Osteoblast (primary cell): ENCODE measurements at regions not wholly inside any gene's neighbourhood (a gene's known extent, or its start where the extent isn't known, plus 50 kb on each side); places are given as distances from the start of the nearest gene placed in this dataset.

Experiments used
- DNase-seq: peaks from one replicate; pipeline ENCODE4 v3.0.0; 2011; ENCODE audit warnings: low spot score, mixed read lengths; ENCODE audit not compliant: insufficient read length; ENCODE audit errors: missing footprints
- H2AFZ ChIP-seq: 2 replicates; pipeline ENCODE4 v1.6.0; 2011; ENCODE audit warnings: mild to moderate bottlenecking, low read length
- H3K27ac ChIP-seq: 2 replicates; pipeline ENCODE4 v1.5.1; 2011; ENCODE audit warnings: mild to moderate bottlenecking, low read depth, low read length, moderate library complexity
- H3K27me3 ChIP-seq: 2 replicates; pipeline ENCODE4 v1.6.0; 2012; ENCODE audit warnings: mild to moderate bottlenecking, control low read depth, inconsistent platforms, low read length, moderate library complexity; ENCODE audit not compliant: insufficient read depth
- H3K36me3 ChIP-seq: 2 replicates; pipeline ENCODE4 v1.5.1; 2011; ENCODE audit warnings: mild to moderate bottlenecking, low read length, control low read depth, moderate library complexity; ENCODE audit not compliant: insufficient read depth
- H3K4me1 ChIP-seq: 2 replicates; pipeline ENCODE4 v1.5.1; 2011; ENCODE audit warnings: mild to moderate bottlenecking, low read length, control low read depth, moderate library complexity; ENCODE audit not compliant: insufficient read depth
- H3K4me2 ChIP-seq: 2 replicates; pipeline ENCODE4 v1.6.0; 2011; ENCODE audit warnings: mild to moderate bottlenecking, low read length; ENCODE audit not compliant: insufficient read depth
- H3K4me3 ChIP-seq: fragments of 200-600 bp; sonication (generic); 3 replicates; pipeline ENCODE4 v1.5.1; 2012; ENCODE audit warnings: mild to moderate bottlenecking, low read length, inconsistent platforms; ENCODE audit not compliant: insufficient read depth
- H3K79me2 ChIP-seq: 2 replicates; pipeline ENCODE4 v1.6.0; 2012; ENCODE audit warnings: mild to moderate bottlenecking, low read length, control low read depth, inconsistent platforms; ENCODE audit not compliant: insufficient read depth
- H3K9me3 ChIP-seq: 2 replicates; pipeline ENCODE4 v1.5.1; 2011; ENCODE audit warnings: low read depth, low read length, control low read depth
- H4K20me1 ChIP-seq: 2 replicates; pipeline ENCODE4 v1.6.0; 2012; ENCODE audit warnings: mild to moderate bottlenecking, low read length, control low read depth; ENCODE audit not compliant: insufficient read depth
- TF ChIP-seq, protein P1 (sequence below): IDR thresholded peaks from 2 replicates; pipeline ENCODE4 v1.5.1; 2011; ENCODE audit warnings: mild to moderate bottlenecking, low read depth, low read length, moderate library complexity; ENCODE audit errors: extremely low read depth

DNA sequence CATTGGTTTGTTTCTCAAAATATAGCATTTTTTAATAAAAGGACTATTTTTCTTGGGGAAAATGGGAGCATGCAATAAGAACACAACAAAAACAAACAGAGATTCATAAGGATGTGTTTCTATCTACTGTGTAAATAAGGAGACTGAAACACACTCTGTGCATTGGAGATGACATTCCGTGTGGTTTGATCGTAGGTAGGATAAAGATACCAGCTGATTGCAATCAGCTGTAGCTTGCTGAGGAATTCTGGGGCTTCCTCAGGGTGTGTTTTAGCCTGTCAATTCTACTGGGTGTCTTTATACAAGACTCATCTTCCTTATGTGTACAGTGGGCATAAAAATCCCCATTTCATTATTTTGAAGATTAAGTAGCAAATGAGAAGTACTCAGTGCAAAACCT is 591.6 kb downstream of the DSC3 start:
- Histone ChIP-seq H3K9me3 (no peaks in the 10 kb centered on the region), H3K79me2 (no peaks in the 10 kb centered on the region), H3K4me1 (no peaks in the 10 kb centered on the region), H3K27ac (no peak overlapping the region), H2AFZ (no peak overlapping the region), H3K4me3 (no peak overlapping the region), H4K20me1 (no peaks in the 10 kb centered on the region), H3K27me3 (no peaks in the 10 kb centered on the region), H3K36me3 (no peaks in the 10 kb centered on the region), H3K4me2 (no peak overlapping the region)
- TF ChIP-seq, protein P1, sequence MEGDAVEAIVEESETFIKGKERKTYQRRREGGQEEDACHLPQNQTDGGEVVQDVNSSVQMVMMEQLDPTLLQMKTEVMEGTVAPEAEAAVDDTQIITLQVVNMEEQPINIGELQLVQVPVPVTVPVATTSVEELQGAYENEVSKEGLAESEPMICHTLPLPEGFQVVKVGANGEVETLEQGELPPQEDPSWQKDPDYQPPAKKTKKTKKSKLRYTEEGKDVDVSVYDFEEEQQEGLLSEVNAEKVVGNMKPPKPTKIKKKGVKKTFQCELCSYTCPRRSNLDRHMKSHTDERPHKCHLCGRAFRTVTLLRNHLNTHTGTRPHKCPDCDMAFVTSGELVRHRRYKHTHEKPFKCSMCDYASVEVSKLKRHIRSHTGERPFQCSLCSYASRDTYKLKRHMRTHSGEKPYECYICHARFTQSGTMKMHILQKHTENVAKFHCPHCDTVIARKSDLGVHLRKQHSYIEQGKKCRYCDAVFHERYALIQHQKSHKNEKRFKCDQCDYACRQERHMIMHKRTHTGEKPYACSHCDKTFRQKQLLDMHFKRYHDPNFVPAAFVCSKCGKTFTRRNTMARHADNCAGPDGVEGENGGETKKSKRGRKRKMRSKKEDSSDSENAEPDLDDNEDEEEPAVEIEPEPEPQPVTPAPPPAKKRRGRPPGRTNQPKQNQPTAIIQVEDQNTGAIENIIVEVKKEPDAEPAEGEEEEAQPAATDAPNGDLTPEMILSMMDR, result no peak
- DNase-seq, result no peak

DNA sequence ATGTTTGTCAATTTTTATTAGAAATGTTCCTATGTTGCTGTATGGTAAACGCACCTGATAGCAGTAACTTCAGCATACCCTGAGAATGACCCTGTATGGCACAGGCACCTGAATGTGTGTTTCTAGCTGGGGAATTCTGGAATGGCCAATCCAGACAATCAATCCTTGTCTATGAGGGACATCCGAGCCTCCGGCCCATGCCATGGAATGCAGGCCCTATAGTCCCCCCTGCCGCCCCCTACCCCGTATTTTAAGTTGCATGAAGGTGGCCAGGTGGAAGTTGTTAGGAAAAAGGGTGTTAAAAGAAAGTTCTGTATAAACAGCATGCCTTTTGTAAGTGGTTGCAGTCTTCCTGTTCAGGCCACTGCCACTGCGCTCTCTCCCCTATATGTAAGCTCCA is 595.9 kb downstream of the DSC3 start:
- no peaks in the 10 kb centered on the region for H3K36me3 ChIP-seq
- H3K79me2 ChIP-seq, result no peaks in the 10 kb centered on the region
- no peak overlapping the region for H3K4me2 ChIP-seq
- H3K27me3 ChIP-seq, result no peaks in the 10 kb centered on the region
- H3K9me3 ChIP-seq, result no peaks in the 10 kb centered on the region
- no peak overlapping the region for H2AFZ ChIP-seq
- H3K4me1 ChIP-seq, result no peaks in the 10 kb centered on the region
- no peak for DNase-seq
- no peaks in the 10 kb centered on the region for H4K20me1 ChIP-seq
- no peak overlapping the region for H3K27ac ChIP-seq
- no peak overlapping the region for H3K4me3 ChIP-seq
- TF ChIP-seq, protein P1, result no peak

DNA sequence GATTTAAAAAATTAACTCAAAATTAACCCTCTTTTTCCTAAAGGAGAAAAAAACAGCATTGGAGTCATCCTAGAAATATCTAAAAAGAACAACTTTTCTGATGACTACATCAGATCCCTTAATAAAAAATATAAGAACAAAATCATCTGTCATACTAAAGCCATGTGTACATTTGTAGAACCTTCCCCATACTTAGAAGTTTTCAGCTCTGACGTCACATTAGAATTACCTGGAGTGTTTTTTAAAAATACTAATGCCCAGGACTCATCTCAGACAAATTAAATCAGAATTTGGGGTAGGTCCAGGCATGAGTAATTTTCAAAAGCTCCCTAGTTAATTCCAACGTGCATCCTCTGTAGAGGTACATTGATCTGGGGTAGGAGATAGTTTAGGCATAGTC is 598.0 kb downstream of the DSC3 start:
- Histone ChIP-seq H3K4me1 (no peaks in the 10 kb centered on the region), H2AFZ (no peak overlapping the region), H3K27ac (no peak overlapping the region)

DNA sequence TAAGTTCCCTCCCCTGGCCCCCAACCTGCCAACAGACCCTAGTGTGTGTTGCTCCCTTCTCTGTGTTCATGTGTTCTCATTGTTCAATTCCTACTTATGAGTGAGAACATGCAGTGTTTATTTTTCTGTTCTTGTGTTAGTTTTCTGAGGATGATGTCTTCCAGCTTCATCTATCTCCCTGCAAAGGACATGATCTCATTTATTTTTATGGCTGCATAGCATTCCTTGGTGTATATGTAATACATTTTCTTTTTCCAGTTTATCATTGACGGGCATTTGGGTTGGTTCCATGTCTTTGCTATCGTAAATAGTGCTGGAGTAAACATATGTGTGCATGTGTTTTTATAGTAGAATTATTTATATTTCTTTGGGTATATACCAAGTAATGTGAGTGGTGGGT is 602.2 kb downstream of the DSC3 start:
- H3K4me1 ChIP-seq, result no peaks in the 10 kb centered on the region
- no peak overlapping the region for H3K4me2 ChIP-seq
- H3K4me3 ChIP-seq, result no peak overlapping the region
- no peak overlapping the region for H2AFZ ChIP-seq
- no peaks in the 10 kb centered on the region for H3K27me3 ChIP-seq
- no peaks in the 10 kb centered on the region for H3K79me2 ChIP-seq
- H3K27ac ChIP-seq, result no peak overlapping the region
- TF ChIP-seq, protein P1, result no peak
- H4K20me1 ChIP-seq, result no peaks in the 10 kb centered on the region
- no peaks in the 10 kb centered on the region for H3K9me3 ChIP-seq
- H3K36me3 ChIP-seq, result no peaks in the 10 kb centered on the region
- no peak for DNase-seq

More for the DNA sequence above, 598.0 kb downstream of the DSC3 start:
- H3K27me3 ChIP-seq, result no peaks in the 10 kb centered on the region
- H3K79me2 ChIP-seq, result no peaks in the 10 kb centered on the region
- no peak for DNase-seq
- no peaks in the 10 kb centered on the region for H4K20me1 ChIP-seq
- H3K9me3 ChIP-seq, result no peaks in the 10 kb centered on the region
- no peak overlapping the region for H3K4me3 ChIP-seq
- H3K4me2 ChIP-seq, result no peak overlapping the region
- TF ChIP-seq, protein P1, result no peak
- no peaks in the 10 kb centered on the region for H3K36me3 ChIP-seq
